Mesenteric fat pad (tissue), 1 donor: ENCODE measurements at regions not wholly inside any gene's neighbourhood (a gene's known extent, or its start where the extent isn't known, plus 50 kb on each side); places are given as distances from the start of the nearest gene placed in this dataset.
"Not testable (repeated sequence)": the region's sequence is repeated elsewhere in the genome, so short reads cannot be mapped to it uniquely, and the experiment has no call there.

ENCODE experiments used
- DNase-seq: peaks from one replicate; pipeline ENCODE4 v3.0.0-alpha.2; 2020; ENCODE audit warnings: low spot score
- donor health status: DM: yes; HTN: yes; CAD: no.

- no peak for DNase-seq
Measured at GRCh38 chr6:167661552-167662044, 165.1 kb upstream of the AFDN start.

- no peak for DNase-seq
Measured at GRCh38 chr6:167662075-167662880, 164.4 kb upstream of the AFDN start.

GRCh38 chr6:167662881-167663205, 163.9 kb upstream of the AFDN start:
- no peak for DNase-seq

- DNase-seq = no peak
Measured at GRCh38 chr6:167663316-167663715, 163.4 kb upstream of the AFDN start.

GRCh38 chr6:167663784-167664443, 162.8 kb upstream of the AFDN start:
- DNase-seq = no peak

- no peak for DNase-seq
Measured at GRCh38 chr6:167664678-167665660, 161.7 kb upstream of the AFDN start.

- no peak for DNase-seq
Measured at GRCh38 chr6:167665698-167666330, 160.9 kb upstream of the AFDN start.

- DNase-seq = no peak
Measured at GRCh38 chr6:167666571-167667203, 160.0 kb upstream of the AFDN start.

GRCh38 chr6:167667204-167668018, 159.3 kb upstream of the AFDN start:
- no peak for DNase-seq

- no peak for DNase-seq
Measured at GRCh38 chr6:167668019-167668753, 158.5 kb upstream of the AFDN start.

- DNase-seq = no peak
Measured at GRCh38 chr6:167668754-167669552, 157.8 kb upstream of the AFDN start.

- no peak for DNase-seq
Measured at GRCh38 chr6:167669553-167669849, 157.2 kb upstream of the AFDN start.

- DNase-seq = no peak
Measured at GRCh38 chr6:167669870-167670802, 156.6 kb upstream of the AFDN start.

GRCh38 chr6:167670938-167671338, 155.8 kb upstream of the AFDN start:
- DNase-seq = no peak

- not testable (repeated sequence) for DNase-seq
Measured at GRCh38 chr6:167671379-167671976, 155.2 kb upstream of the AFDN start.

GRCh38 chr6:167671977-167672687, 154.6 kb upstream of the AFDN start:
- DNase-seq = no peak
